GM19372 (cell line): ENCODE measurements at regions not wholly inside any gene's neighbourhood (a gene's known extent, or its start where the extent isn't known, plus 50 kb on each side); places are given as distances from the start of the nearest gene placed in this dataset.

ENCODE experiments used
- ATAC-seq: cut with Tn5 transposase; IDR thresholded peaks from one replicate; pipeline ENCODE4 v1.9.1; 2021; ENCODE audit warnings: mild to moderate bottlenecking, low read depth, moderate library complexity; ENCODE audit not compliant: unreplicated experiment

GRCh38 chr3:193896419-193896818 lies 239.5 kb upstream of the HES1 start:
- ATAC-seq, result no peak

DNA sequence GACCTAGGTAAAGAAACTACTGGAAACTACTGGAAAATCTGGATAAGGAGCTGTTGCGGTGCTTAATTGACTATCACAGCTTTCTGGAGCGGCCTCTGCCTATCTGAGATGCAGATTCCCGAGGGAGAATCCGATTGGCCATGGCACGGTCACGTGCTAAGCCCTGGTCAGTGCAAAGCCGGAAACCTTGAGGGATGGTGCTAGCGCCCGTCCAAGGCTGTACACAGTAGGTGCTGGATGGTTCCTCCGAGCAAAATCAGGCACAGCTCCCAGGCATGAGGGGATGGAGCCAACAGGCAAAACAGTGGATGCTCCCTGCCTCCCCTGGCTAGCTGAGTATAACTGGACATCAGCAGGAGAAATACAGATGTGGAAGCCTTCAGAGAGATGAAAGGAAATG lies 238.7 kb upstream of the HES1 start:
- no peak for ATAC-seq

DNA sequence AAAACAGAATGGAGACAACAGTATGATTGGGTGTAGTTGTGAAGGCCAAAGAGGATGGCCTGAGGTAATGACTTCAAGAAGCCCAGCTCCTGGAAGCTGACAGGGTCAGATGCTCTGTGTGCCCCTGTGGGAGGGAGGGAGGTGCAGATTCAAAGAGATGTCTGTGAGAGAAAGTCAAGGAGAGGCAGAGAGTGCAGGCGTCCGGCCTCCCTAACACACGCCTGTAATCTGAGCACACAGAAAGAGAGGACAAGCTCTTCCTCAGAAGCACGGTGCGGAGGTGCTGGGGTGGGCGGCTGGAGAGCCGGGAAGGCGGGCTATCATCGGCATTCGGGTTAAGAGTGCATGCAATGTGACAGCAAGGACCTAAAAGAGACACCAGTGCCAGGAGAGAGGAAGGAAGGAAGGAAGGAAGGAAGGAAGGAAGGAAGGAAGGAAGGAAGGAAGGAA lies 238.2 kb upstream of the HES1 start:
- no peak for ATAC-seq

DNA sequence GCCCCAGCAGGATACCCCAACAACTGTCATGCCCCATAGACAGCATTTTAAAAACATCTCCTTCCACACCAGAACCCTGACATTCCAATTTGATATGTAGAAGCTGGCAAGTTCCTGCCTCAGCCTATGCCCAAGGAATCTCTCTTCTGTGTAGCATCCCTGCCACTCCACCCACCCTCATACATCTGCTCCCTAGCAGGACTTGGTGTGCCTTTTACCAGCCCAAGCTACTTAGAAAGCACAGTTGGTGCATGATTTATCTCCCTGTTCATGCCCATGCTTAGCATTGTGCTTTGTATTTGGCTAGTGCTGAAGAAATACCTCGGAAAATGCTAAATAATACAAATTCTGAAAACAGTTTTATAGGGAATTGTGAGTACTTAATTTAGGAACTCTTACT lies 236.9 kb upstream of the HES1 start:
- ATAC-seq, result no peak

GRCh38 chr3:193901007-193901406 lies 234.9 kb upstream of the HES1 start:
- ATAC-seq, result no peak

DNA sequence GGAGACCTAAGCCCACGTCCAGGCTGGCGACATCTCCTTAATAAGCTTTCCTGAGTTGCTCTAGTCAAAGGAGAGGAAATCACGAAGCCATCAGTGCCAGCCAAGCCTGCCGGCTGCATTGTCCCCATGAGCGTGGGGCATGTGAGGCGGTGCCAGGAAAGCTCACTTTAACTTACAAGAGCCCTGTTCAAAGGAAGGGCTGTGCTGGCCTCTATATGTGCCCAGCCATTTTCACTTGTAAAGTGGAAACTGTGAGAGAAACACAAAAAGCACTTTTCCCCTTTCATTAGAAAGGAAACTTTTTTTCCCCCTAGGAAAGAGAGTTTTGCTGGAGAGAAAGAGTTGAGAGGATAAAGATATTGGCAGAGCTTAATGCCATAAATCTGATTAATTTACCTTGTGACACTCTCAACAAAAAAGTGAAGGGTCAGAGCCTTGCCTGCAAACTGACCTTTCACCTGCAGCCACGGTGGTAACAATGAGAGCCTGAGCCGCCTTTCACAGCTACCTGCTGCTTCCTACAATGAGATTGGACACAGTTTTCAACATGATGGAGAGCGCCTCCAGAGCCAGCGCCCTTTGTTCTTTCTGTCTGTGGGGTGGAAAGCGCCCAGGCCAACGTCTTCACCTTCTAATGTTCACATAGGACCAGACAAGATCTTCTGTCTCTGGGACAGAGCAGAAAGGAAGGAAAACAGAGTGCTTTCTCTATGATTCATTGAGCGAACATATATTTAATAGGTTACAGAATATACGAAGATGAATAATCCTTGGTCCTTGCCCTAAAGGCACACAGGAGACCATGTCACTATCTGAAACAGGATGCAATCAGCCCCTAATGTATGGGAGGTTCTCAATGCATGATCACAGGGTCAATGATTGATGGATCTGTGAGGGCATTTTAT lies 233.1 kb upstream of the HES1 start:
- no peak for ATAC-seq

DNA sequence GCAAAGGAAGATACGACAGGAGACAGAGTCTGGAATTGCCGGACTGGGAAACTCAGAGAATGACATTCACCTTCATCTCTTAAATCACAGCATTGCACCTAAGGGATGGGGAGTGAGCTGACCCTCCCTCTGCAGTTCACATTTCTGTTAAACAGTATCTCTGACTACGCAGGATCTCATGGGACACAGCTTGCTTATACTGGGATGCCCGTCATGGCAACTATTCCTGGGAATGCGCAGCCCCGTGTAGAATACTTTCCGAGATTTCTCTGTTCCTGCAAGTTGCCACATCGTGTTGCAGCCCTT lies 232.5 kb upstream of the HES1 start:
- ATAC-seq, result no peak

GRCh38 chr3:193903966-193904365 lies 232.0 kb upstream of the HES1 start:
- ATAC-seq, result no peak

DNA sequence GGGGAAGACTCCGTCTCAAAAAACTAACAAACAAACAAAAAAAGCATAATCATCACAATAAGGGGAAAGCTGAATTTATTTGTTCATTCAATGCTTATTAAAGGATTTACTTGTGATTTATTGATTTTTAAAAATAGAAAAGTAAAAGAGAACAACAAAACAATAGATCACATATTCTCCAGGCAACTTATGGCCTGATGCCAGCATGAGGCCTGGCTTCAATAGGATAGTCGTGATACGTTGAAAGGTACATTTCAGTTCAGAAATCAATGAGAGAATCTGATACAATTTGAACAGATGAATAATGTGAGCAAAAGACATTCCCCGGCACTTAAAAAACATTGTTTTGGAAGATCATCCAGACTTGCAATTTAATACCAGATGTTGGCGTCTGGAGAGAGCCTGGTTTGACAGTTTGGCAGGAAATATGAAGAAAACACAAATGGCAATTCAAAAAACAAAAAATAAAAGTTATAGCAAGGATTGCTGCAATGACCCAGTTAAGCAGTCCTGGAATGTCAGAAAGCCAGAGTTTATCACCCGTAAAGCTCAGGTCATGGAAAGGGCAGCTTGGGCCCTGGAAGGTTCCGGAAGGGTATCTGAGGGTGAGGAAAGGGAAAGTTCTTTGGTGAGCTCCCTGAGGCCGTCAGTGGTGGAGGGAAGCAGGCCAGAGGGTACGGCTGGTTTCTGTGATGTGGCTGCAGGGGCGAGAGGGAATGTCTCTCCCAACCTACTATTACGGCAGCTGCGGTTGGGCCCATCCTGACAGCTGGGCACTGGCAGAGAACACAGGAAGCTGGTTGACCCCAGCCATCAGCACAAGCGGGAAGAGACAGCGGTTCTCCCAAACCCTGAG lies 230.2 kb upstream of the HES1 start:
- no peak for ATAC-seq

DNA sequence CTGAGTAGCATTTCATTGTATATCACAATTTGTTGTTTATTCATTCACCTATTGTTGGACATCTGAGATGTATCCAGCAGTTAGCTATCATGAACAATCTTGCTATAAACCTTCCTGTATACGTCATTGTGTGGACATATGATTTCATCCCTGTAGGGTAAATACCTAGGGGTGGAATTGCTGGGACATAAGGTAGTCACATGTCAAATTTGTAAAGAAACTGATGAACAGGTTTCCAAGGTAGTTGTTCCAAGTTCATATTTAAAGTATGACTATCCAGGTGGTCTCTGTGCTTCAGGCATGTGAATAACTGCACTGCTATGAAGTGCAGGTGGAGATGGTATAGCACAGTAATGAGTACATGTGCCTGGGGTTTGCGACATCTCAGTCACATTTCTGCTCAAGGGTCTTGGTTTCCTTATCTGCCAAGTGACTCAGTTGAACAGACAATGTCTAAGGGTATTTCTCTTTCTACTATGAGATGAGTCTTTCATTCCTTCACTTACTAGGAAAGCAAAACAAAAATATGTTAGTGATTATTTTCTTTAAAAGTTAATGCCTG lies 229.0 kb upstream of the HES1 start:
- ATAC-seq, result no peak

- ATAC-seq, result no peak
These were observed 227.7 kb upstream of the HES1 start for GRCh38 chr3:193908181-193908744.

- no peak for ATAC-seq
These were observed 226.6 kb upstream of the HES1 start for GRCh38 chr3:193909387-193909786.

- no peak for ATAC-seq
These were observed 225.6 kb upstream of the HES1 start for GRCh38 chr3:193910310-193910709.

DNA sequence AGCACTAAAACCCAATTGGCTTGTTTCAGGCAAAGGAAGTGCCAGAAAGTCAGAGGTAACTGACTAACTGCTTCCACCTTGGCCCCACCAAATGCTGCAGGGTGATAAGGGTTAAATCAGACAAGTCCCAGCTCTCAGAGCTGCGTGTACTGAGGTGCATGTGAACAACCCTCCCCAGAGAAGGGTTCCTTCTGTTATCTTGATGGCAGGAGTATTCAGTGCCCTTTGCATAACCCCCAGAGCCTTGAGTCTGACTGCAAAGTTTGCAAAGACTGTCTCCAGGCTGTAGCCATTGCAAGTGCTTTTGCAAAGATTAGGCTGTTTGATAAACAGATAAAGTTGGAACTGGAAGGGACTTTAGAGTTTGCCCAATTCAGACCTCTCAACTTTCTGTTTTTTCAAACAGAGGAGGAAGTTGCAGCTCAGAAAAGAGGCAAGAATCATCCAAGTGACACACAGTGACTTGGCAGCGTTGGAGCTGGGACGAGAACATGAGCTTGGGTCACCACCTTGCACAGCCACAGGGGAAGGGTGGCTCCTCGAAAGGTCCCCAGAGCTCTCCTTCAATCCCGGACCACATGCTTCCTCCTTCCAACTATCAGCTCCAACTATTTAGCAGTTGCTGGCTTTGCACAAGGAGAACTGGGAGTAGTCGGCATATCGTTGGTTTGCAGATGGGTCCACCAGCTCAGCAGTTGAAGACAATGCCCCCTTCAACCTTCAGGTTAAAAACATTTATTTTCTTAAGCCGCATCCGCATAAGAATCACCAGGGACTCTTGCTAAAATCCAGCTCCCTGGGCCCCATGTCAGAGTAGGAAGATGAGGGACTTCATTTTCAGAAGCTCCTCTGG lies 224.8 kb upstream of the HES1 start:
- ATAC-seq, result no peak

- no peak for ATAC-seq
These were observed 224.1 kb upstream of the HES1 start for GRCh38 chr3:193911784-193912340.

DNA sequence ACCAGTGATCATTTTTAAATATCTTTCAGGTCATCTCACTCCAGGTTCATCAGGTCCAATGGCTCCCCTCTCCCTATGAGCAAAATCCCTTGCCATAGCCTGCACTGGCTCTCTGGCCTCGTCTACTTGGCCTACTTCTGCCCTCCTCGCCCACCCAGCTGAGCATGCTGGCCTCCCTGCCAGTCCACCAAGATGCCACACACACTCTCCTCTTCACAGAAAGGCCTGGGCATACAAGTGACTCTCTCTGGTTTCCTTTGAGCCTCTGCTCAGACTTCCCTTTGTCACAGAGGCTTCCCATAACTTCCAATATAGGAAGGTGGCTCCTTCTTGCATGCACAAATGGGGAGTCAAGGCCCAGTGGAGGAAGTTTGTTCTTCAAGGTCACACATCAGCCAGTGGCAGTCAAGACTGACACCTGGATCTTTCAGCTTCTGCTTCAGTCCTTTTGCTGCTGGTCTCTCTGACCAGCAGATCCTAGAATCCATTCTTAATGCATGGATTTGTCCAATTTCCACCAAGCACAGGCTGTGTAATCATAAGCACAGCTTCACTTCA lies 223.2 kb upstream of the HES1 start:
- ATAC-seq, result no peak

DNA sequence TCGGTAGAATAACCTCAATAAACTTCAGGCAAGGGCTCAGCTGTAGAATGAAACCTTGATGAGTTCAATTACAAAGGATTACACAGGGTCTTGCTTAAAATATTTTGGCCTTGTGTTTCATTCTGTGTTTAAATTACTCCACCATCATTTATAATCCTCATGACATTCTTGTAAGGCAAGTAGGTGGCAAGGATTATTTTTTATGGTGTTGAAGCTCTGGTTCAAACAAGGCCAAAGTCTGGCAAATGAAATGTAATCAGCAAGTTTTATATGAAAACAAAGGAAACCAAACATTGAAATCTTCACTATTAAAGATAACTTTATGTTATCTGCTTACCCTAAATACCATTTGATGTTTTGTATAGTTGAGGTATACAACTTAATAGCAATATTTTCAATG lies 221.3 kb upstream of the HES1 start:
- ATAC-seq, result no peak

GRCh38 chr3:193915099-193915498 lies 220.8 kb upstream of the HES1 start:
- ATAC-seq, result no peak

GRCh38 chr3:193915613-193916012 lies 220.3 kb upstream of the HES1 start:
- no peak for ATAC-seq

GRCh38 chr3:193917158-193917557 lies 218.8 kb upstream of the HES1 start:
- ATAC-seq, result no peak
